Mammary epithelial cell (primary cell): ENCODE measurements at regions not wholly inside any gene's neighbourhood (a gene's known extent, or its start where the extent isn't known, plus 50 kb on each side); places are given as distances from the start of the nearest gene placed in this dataset.

Source experiments
- CTCF ChIP-seq, 2 donors: IDR thresholded peaks in 1 of 2; conservative IDR thresholded peaks in 1 of 2; 2 replicates each; pipeline ENCODE4 v1.5.1; 2011 to 2012; ENCODE audit warnings: inconsistent platforms in 2 of 2, low read length in 2 of 2, mild to moderate bottlenecking in 2 of 2, control low read depth in 1 of 2, low read depth in 1 of 2; ENCODE audit not compliant: insufficient read depth in 1 of 2; ENCODE audit errors: extremely low read depth in 1 of 2
- EZH2 ChIP-seq: IDR thresholded peaks from 2 replicates; pipeline ENCODE4 v1.6.1; 2012; ENCODE audit warnings: low read length, inconsistent platforms, borderline replicate concordance

DNA sequence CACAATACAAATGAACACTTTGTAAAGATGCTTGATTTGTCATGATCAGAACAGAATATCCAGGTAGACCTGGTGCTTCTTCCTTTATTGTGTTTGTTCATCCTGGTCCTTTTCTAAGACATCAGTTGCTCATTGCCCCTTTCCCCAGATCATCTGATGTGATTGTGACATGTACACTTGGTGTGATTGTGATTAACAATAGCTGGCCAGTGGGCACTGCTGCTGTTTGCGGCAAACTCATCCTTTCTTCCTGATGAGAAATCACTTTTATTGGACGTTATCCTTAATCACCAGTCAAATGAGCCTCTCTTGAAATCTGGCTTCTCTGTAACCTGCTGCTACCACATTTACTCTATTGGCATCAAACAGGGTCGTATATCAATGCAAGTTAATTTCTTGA lies 135.1 kb downstream of the PCDH7 start:
- TF ChIP-seq CTCF (conservative IDR thresholded peaks at IDR 0.05 in 1 of 2, IDR thresholded peaks at IDR 0.05 in 1 of 2; ENCODE audit: extremely low read depth in 1 of 2, insufficient read depth in 1 of 2, low read depth in 1 of 2, low read length in 2 of 2) (no peak), EZH2 (no peak)
